K562 (cell line): ENCODE measurements at regions not wholly inside any gene's neighbourhood (a gene's known extent, or its start where the extent isn't known, plus 50 kb on each side); places are given as distances from the start of the nearest gene placed in this dataset.

ENCODE experiments used
- ATAC-seq: fragments of 200-7000 bp; cut with Tn5 transposase; 3 replicates; pipeline ENCODE4 v1.9.1; 2020; ENCODE audit warnings: moderate library complexity
- BruUV-seq: library from RNA; stranded (reverse); fragments of 400-500 nt; replicated peaks from 2 replicates; lab custom pipeline; 2021; lab: Mats Ljungman, UMichigan
- CTCF ChIA-PET: fragments of 300-600 bp; formaldehyde crosslinking; extraction: SDS; loops from one replicate; lab custom pipeline; 2021; ENCODE audit warnings: low intra/inter-chr PET ratio; lab: Yijun Ruan, JAX
- POLR2A ChIA-PET: fragments of 300-600, 350-650 bp; sonication (Branson Sonifier 250); formaldehyde crosslinking; extraction: SDS; loops from one replicate; lab custom pipeline; 2021; ENCODE audit warnings: antibody characterized with exemption, inconsistent platforms; lab: Yijun Ruan, JAX
- DNase-seq, 4 experiments: peaks; one replicate each; pipeline versions ENCODE4 v3.0.0 to v3.0.0-alpha.2; 2011 to 2018; ENCODE audit warnings: low spot score in 3 of 4, mixed read lengths in 3 of 4; ENCODE audit errors: extremely low read depth in 1 of 4
- FAIRE-seq: peaks from 2 replicates; lab custom pipeline; 2011; peaks lifted over from hg19 to GRCh38; lab: Jason Lieb, UNC
- H2AFZ ChIP-seq: 2 replicates; pipeline ENCODE4 v1.6.0; 2011; ENCODE audit warnings: low read depth, low read length, control low read depth, inconsistent platforms
- H3K27ac ChIP-seq: fragments of 200-600 bp; 3 replicates; pipeline ENCODE4 v1.8.0; 2011; ENCODE audit warnings: low read depth, mild to moderate bottlenecking, control low read depth, inconsistent platforms, low read length, moderate library complexity, mixed read lengths; ENCODE audit errors: extremely low read depth
- H3K27me3 ChIP-seq, 2 experiments: fragments of 300-600 bp in 1 of 2; 2 replicates in 1 of 2; 3 replicates in 1 of 2; pipeline versions ENCODE4 v1.6.0 to v1.8.0; 2011; ENCODE audit warnings: inconsistent platforms in 2 of 2, low read length in 2 of 2, mild to moderate bottlenecking in 1 of 2, mixed read lengths in 1 of 2, moderate library complexity in 1 of 2; ENCODE audit not compliant: control insufficient read depth in 2 of 2, insufficient read depth in 2 of 2
- H3K36me3 ChIP-seq: fragments of 300-600 bp; 3 replicates; pipeline ENCODE4 v1.8.0; 2011; ENCODE audit warnings: mild to moderate bottlenecking, low read length, inconsistent platforms; ENCODE audit not compliant: control insufficient read depth, insufficient read depth
- H3K4me1 ChIP-seq, 2 experiments: fragments of 200-600 bp in 1 of 2; replicated peaks in 1 of 2; 2 replicates in 1 of 2; 3 replicates in 1 of 2; pipeline versions ENCODE4 v1.5.1 to v1.8.0; 2011; ENCODE audit warnings: inconsistent platforms in 2 of 2, low read length in 2 of 2, mild to moderate bottlenecking in 1 of 2, mixed read lengths in 1 of 2, moderate library complexity in 1 of 2; ENCODE audit not compliant: control insufficient read depth in 2 of 2, insufficient read depth in 2 of 2
- H3K4me2 ChIP-seq: 2 replicates; pipeline ENCODE4 v1.6.1; 2011; ENCODE audit warnings: low read length, control low read depth, inconsistent platforms, mixed read lengths; ENCODE audit not compliant: insufficient read depth
- H3K4me3 ChIP-seq: fragments of 200-600 bp; sonication (generic), shearing (Covaris generic); 2 replicates; pipeline ENCODE4 v1.5.1; 2016; ENCODE audit warnings: control low read depth, inconsistent platforms
- H3K79me2 ChIP-seq: fragments of 200-600 bp; 3 replicates; pipeline ENCODE4 v1.8.0; 2011; ENCODE audit warnings: low read length, inconsistent platforms; ENCODE audit not compliant: control insufficient read depth, insufficient read depth
- H3K9ac ChIP-seq, 2 experiments: 2 replicates each; pipeline versions ENCODE4 v1.6.0 to v1.6.1; 2011; ENCODE audit warnings: low read depth in 2 of 2, low read length in 2 of 2, control low read depth in 1 of 2, inconsistent platforms in 1 of 2, mild to moderate bottlenecking in 1 of 2, mixed read lengths in 1 of 2; ENCODE audit not compliant: insufficient read depth in 1 of 2
- H3K9me1 ChIP-seq: one replicate; pipeline ENCODE4 v1.6.0; 2011; ENCODE audit warnings: inconsistent platforms, mild to moderate bottlenecking, low read length, moderate library complexity; ENCODE audit not compliant: control insufficient read depth, insufficient read depth
- H3K9me3 ChIP-seq: replicated peaks from 2 replicates; pipeline ENCODE4 v1.5.1; 2011; ENCODE audit warnings: low read depth, low read length, inconsistent platforms; ENCODE audit not compliant: control insufficient read depth, insufficient read depth
- H4K20me1 ChIP-seq: replicated peaks from 2 replicates; pipeline ENCODE4 v1.6.1; 2011; ENCODE audit warnings: low read length, inconsistent platforms, mixed read lengths; ENCODE audit not compliant: control insufficient read depth, insufficient read depth
- CC2D1A ChIP-seq: fragments of 450-650 bp; IDR thresholded peaks from 2 replicates; pipeline ENCODE4 v1.6.1; 2017; ENCODE audit warnings: mild to moderate bottlenecking
- RNF2 ChIP-seq: sonication (generic); IDR thresholded peaks from 2 replicates; pipeline ENCODE4 v1.6.1; 2016
- SUPT5H ChIP-seq: fragments of 450-650 bp; IDR thresholded peaks from 2 replicates; pipeline ENCODE4 v1.6.1; 2016
- TBP ChIP-seq: optimal IDR thresholded peaks from 2 replicates; pipeline ENCODE3; 2011; ENCODE audit warnings: low read depth, low read length, improper control_type of control experiment
- ZNF445 ChIP-seq: fragments of 250-450 bp; sonication (Bioruptor Pico); IDR thresholded peaks from 2 replicates; pipeline ENCODE4 v1.4.0; 2020; ENCODE audit warnings: low read depth, mild to moderate bottlenecking, moderate library complexity
- ZNF79 ChIP-seq: fragments of 250-450 bp; sonication (Bioruptor Pico); IDR thresholded peaks from 2 replicates; pipeline ENCODE4 v1.4.0; 2020; ENCODE audit warnings: low read depth, mild to moderate bottlenecking, moderate library complexity
- WGBS: fragments of 100-300 bp; shearing (Covaris generic); methylation state at CpG from one replicate; pipeline ENCODE4 v1.1.6; 2016; ENCODE audit warnings: low coverage, mixed read lengths; ENCODE audit not compliant: insufficient coverage; ENCODE audit errors: missing lambda C conversion rate; 5-methylcytosine and 5-hydroxymethylcytosine counted together
- in situ Hi-C: fragments of 300-500 bp; cut with MboI; formaldehyde crosslinking; loops from 4 replicates; pipeline ENCODE4 v1.15.0; 2018; ENCODE audit warnings: inconsistent platforms, mixed read lengths
- intact Hi-C: fragments of 100-400 bp; cut with micrococcal nuclease; formaldehyde crosslinking; loops from 2 replicates; pipeline ENCODE4 v1.14.2; 2022
- TF ChIP-seq, protein P1 (sequence below): fragments of 450-650 bp; IDR thresholded peaks from 2 replicates; pipeline ENCODE4 v1.6.1; 2018; ENCODE audit not compliant: partially characterized antibody

DNA sequence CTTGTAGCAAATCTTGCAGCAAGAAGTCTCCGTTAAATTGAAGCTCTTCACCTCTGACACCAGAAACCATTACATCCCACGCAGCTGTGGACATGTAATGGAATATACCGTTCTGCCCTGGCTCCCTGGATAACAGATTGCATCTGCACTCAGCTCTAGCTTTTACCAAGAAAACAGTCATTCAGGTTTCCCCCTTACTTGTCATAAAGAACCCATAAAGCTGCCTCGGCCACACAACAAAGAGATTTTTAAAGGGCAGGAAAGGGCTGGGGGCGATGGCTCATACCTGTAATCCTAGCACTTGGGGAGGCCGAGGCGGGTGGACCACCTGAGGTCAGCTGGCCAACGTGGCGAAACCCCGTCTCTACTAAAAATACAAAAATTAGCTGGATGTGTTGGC lies 127.6 kb upstream of the RFC3 start:
- DNase-seq (no peak), FAIRE-seq (no peak), ATAC-seq (no peak)
- Histone ChIP-seq H3K4me2 (no peak overlapping the region), H3K27me3 (no peaks in the 10 kb centered on the region), H3K9ac (no peak overlapping the region), H3K9me3 (no peaks in the 10 kb centered on the region), H4K20me1 (no peaks in the 10 kb centered on the region), H2AFZ (no peak overlapping the region), H3K9me1 (no peaks in the 10 kb centered on the region), H3K79me2 (no peaks in the 10 kb centered on the region), H3K4me1 (no peaks in the 10 kb centered on the region), H3K27ac (no peak overlapping the region), H3K4me3 (no peak overlapping the region), H3K36me3 (no peaks in the 10 kb centered on the region)
- CTCF ChIA-PET: no interaction called here
- in situ Hi-C loops: no loop called here
- TF ChIP-seq TBP (no peak), SUPT5H (no peak), ZNF79 (CRISPR knock-in tag) (no peak), RNF2 (no peak), ZNF445 (CRISPR knock-in tag) (no peak), CC2D1A (no peak)
- TF ChIP-seq, protein P1, sequence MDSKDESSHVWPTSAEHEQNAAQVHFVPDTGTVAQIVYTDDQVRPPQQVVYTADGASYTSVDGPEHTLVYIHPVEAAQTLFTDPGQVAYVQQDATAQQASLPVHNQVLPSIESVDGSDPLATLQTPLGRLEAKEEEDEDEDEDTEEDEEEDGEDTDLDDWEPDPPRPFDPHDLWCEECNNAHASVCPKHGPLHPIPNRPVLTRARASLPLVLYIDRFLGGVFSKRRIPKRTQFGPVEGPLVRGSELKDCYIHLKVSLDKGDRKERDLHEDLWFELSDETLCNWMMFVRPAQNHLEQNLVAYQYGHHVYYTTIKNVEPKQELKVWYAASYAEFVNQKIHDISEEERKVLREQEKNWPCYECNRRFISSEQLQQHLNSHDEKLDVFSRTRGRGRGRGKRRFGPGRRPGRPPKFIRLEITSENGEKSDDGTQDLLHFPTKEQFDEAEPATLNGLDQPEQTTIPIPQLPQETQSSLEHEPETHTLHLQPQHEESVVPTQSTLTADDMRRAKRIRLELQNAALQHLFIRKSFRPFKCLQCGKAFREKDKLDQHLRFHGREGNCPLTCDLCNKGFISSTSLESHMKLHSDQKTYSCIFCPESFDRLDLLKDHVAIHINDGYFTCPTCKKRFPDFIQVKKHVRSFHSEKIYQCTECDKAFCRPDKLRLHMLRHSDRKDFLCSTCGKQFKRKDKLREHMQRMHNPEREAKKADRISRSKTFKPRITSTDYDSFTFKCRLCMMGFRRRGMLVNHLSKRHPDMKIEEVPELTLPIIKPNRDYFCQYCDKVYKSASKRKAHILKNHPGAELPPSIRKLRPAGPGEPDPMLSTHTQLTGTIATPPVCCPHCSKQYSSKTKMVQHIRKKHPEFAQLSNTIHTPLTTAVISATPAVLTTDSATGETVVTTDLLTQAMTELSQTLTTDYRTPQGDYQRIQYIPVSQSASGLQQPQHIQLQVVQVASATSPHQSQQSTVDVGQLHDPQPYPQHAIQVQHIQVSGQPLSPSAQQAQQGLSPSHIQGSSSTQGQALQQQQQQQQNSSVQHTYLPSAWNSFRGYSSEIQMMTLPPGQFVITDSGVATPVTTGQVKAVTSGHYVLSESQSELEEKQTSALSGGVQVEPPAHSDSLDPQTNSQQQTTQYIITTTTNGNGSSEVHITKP: no peak
- WGBS: 0% methylated on average over 7 of the region's 10 CpGs
- POLR2A ChIA-PET: no interaction called here
- intact Hi-C loops: no loop called here
- BruUV-seq: no TSS peak
